ENCODE measurements at regions not wholly inside any gene's neighbourhood (a gene's known extent, or its start where the extent isn't known, plus 50 kb on each side); places are given as distances from the start of the nearest gene placed in this dataset.
"Not testable (repeated sequence)": the region's sequence is repeated elsewhere in the genome, so short reads cannot be mapped to it uniquely, and the experiment has no call there.

- DNase-seq: not testable (repeated sequence)
These were observed 50.2 kb upstream of the RASA1 start for GRCh38 chr5:87217480-87217879.

All from right forelimb (tissue), 1 donor.